Thyroid gland (tissue), 4 donors: ENCODE measurements at regions not wholly inside any gene's neighbourhood (a gene's known extent, or its start where the extent isn't known, plus 50 kb on each side); places are given as distances from the start of the nearest gene placed in this dataset.

Experiments
- POLR2A ChIP-seq, 2 donors: fragments of 450-650 bp; IDR thresholded peaks; one replicate each; pipeline ENCODE4 v1.6.1; 2017; ENCODE audit warnings: antibody characterized with exemption in 2 of 2, mild to moderate bottlenecking in 2 of 2, moderate library complexity in 1 of 2
- TF ChIP-seq, protein P1 (sequence below), 6 experiments: fragments of 200-600 bp in 3 of 6; fragments of 450-650 bp in 3 of 6; sonication (generic) in 3 of 6; IDR thresholded peaks; one replicate each; pipeline ENCODE4 v1.5.1; 2016 to 2019; ENCODE audit warnings: antibody characterized with exemption in 6 of 6, mild to moderate bottlenecking in 2 of 6, inconsistent platforms in 1 of 6, moderate library complexity in 1 of 6

DNA sequence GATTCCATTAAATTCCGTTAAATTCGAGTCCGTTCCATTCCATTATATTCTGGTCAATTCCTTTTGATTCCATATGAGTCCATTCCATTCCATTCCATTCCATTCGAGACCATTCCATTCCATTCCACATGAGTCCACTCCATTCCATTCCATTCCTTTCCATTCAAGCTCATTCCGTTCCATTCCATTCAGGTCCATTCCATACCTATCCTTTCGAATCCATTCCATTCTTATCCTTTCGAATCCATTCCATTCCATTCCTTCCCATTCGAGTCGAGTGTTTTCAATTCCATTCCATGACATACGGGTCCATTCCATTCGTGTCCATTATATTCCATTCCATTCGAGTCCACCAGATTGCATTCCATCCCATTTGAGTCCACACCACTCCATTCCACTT is 1127.4 kb downstream of the RPIA start:
- TF ChIP-seq, protein P1, sequence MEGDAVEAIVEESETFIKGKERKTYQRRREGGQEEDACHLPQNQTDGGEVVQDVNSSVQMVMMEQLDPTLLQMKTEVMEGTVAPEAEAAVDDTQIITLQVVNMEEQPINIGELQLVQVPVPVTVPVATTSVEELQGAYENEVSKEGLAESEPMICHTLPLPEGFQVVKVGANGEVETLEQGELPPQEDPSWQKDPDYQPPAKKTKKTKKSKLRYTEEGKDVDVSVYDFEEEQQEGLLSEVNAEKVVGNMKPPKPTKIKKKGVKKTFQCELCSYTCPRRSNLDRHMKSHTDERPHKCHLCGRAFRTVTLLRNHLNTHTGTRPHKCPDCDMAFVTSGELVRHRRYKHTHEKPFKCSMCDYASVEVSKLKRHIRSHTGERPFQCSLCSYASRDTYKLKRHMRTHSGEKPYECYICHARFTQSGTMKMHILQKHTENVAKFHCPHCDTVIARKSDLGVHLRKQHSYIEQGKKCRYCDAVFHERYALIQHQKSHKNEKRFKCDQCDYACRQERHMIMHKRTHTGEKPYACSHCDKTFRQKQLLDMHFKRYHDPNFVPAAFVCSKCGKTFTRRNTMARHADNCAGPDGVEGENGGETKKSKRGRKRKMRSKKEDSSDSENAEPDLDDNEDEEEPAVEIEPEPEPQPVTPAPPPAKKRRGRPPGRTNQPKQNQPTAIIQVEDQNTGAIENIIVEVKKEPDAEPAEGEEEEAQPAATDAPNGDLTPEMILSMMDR (IDR thresholded peaks at IDR 0.05), result no peak
- TF ChIP-seq POLR2A (IDR thresholded peaks at IDR 0.05), result no peak
